Mesenchymal stem cell (in vitro differentiated cells and primary cell): ENCODE measurements at regions not wholly inside any gene's neighbourhood (a gene's known extent, or its start where the extent isn't known, plus 50 kb on each side); places are given as distances from the start of the nearest gene placed in this dataset.

Experiments
- DNase-seq: peaks from one replicate; pipeline ENCODE4 v3.0.0-alpha.2; 2013
- H2AFZ ChIP-seq: one replicate; pipeline ENCODE4 v1.6.1; 2013; ENCODE audit warnings: low read depth, mild to moderate bottlenecking, control low read depth, inconsistent platforms, low read length, moderate library complexity
- H2AK5ac ChIP-seq: 2 replicates; pipeline ENCODE4 v1.6.1; 2013; ENCODE audit warnings: low read length, moderate library complexity, mild to moderate bottlenecking, inconsistent platforms; ENCODE audit not compliant: severe bottlenecking
- H2BK120ac ChIP-seq: one replicate; pipeline ENCODE4 v1.6.1; 2013; ENCODE audit warnings: low read depth, mild to moderate bottlenecking, inconsistent platforms, low read length, moderate library complexity
- H2BK12ac ChIP-seq, 2 experiments: one replicate each; pipeline ENCODE4 v1.6.1; 2013; ENCODE audit warnings: inconsistent platforms in 2 of 2, low read length in 2 of 2, mild to moderate bottlenecking in 2 of 2, moderate library complexity in 2 of 2, control low read depth in 1 of 2
- H2BK15ac ChIP-seq: one replicate; pipeline ENCODE4 v1.6.1; 2013; ENCODE audit warnings: mild to moderate bottlenecking, low read depth, inconsistent platforms; ENCODE audit not compliant: poor library complexity, severe bottlenecking
- H2BK5ac ChIP-seq: 2 replicates; pipeline ENCODE4 v1.6.1; 2013; ENCODE audit warnings: low read depth, mild to moderate bottlenecking, low read length, control low read depth, inconsistent platforms; ENCODE audit not compliant: poor library complexity, severe bottlenecking
- H3K14ac ChIP-seq, 2 experiments: one replicate each; pipeline ENCODE4 v1.6.1; 2013; ENCODE audit warnings: inconsistent platforms in 2 of 2, low read length in 2 of 2, control low read depth in 1 of 2, mild to moderate bottlenecking in 1 of 2, moderate library complexity in 1 of 2
- H3K18ac ChIP-seq, 2 experiments: one replicate each; pipeline ENCODE4 v1.6.1; 2013; ENCODE audit warnings: inconsistent platforms in 2 of 2, low read length in 2 of 2, control low read depth in 1 of 2, low read depth in 1 of 2, mild to moderate bottlenecking in 1 of 2
- H3K23ac ChIP-seq, 2 experiments: one replicate each; pipeline ENCODE4 v1.6.1; 2013; ENCODE audit warnings: inconsistent platforms in 2 of 2, low read length in 2 of 2, mild to moderate bottlenecking in 2 of 2, moderate library complexity in 2 of 2, control low read depth in 1 of 2
- H3K27ac ChIP-seq: 2 replicates; pipeline ENCODE4 v1.5.1; 2013; ENCODE audit warnings: mild to moderate bottlenecking, moderate library complexity, low read length, control low read depth, inconsistent platforms; ENCODE audit not compliant: poor library complexity, severe bottlenecking
- H3K27me3 ChIP-seq, 2 experiments: 2 replicates each; pipeline versions ENCODE4 v1.6.1 to v1.7.0; 2013; ENCODE audit warnings: low read length in 2 of 2, mild to moderate bottlenecking in 2 of 2, moderate library complexity in 2 of 2, control low read depth in 1 of 2, inconsistent platforms in 1 of 2; ENCODE audit not compliant: control insufficient read depth in 1 of 2, insufficient read depth in 1 of 2
- H3K36me3 ChIP-seq, 2 experiments: 2 replicates each; pipeline versions ENCODE4 v1.6.1 to v1.7.0; 2013; ENCODE audit warnings: low read length in 2 of 2, control low read depth in 1 of 2, inconsistent platforms in 1 of 2, low read depth in 1 of 2, mild to moderate bottlenecking in 1 of 2; ENCODE audit not compliant: insufficient read depth in 2 of 2, control insufficient read depth in 1 of 2
- H3K4ac ChIP-seq, 2 experiments: one replicate each; pipeline ENCODE4 v1.6.1; 2013; ENCODE audit warnings: inconsistent platforms in 2 of 2, low read length in 2 of 2, mild to moderate bottlenecking in 2 of 2, moderate library complexity in 2 of 2, control low read depth in 1 of 2, low read depth in 1 of 2
- H3K4me1 ChIP-seq: 2 replicates; pipeline ENCODE4 v1.6.1; 2013; ENCODE audit warnings: low read depth, low read length, control low read depth; ENCODE audit not compliant: control insufficient read depth, insufficient read depth
- H3K4me2 ChIP-seq: 2 replicates; pipeline ENCODE4 v1.6.1; 2013; ENCODE audit warnings: low read length, mild to moderate bottlenecking, inconsistent platforms; ENCODE audit not compliant: poor library complexity, severe bottlenecking
- H3K4me3 ChIP-seq, 2 experiments: 2 replicates each; pipeline versions ENCODE4 v1.5.1 to v1.7.0; 2013; ENCODE audit warnings: low read length in 2 of 2, mild to moderate bottlenecking in 2 of 2, control low read depth in 1 of 2, low read depth in 1 of 2; ENCODE audit not compliant: insufficient read depth in 1 of 2
- H3K79me1 ChIP-seq: replicated peaks from 2 replicates; pipeline ENCODE4 v1.6.1; 2013; ENCODE audit warnings: mild to moderate bottlenecking, control low read depth, low read length, inconsistent platforms; ENCODE audit not compliant: poor library complexity, severe bottlenecking
- H3K9ac ChIP-seq: 2 replicates; pipeline ENCODE4 v1.7.0; 2013; ENCODE audit warnings: mild to moderate bottlenecking, low read length, moderate library complexity
- H3K9me3 ChIP-seq: 2 replicates; pipeline ENCODE4 v1.7.0; 2013; ENCODE audit warnings: mild to moderate bottlenecking, low read length; ENCODE audit not compliant: control insufficient read depth
- H4K8ac ChIP-seq: one replicate; pipeline ENCODE4 v1.6.1; 2013; ENCODE audit warnings: inconsistent platforms, mild to moderate bottlenecking, low read length, moderate library complexity
- H4K91ac ChIP-seq: one replicate; pipeline ENCODE4 v1.6.1; 2013; ENCODE audit warnings: mild to moderate bottlenecking, low read length, inconsistent platforms
- WGBS: methylation state at CpG from one replicate; pipeline ENCODE4 v1.1.7; 2013; ENCODE audit warnings: mixed read lengths; 5-methylcytosine and 5-hydroxymethylcytosine counted together

DNA sequence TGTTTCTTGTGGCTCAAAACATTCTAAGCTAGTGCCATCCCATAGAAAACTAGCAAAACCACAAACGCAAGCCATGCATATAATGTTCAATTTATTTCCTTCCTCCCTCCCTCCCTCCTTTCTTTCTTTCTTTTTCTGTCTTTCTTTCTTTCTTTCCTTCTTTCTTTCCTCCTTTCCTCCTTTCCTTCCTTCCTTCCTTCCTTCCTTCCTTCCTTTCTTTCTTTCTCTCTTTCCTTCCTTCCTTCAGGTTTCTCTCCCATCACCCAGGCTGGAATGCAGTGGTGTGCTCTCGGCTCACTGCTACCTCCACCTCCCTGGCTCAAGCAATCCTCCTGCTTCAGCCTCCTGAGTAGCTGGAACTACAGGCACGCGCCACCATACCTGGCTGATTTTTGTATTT lies 492.8 kb upstream of the PROK2 start:
- 96% methylated on average over 3 of the region's 4 CpGs for WGBS

DNA sequence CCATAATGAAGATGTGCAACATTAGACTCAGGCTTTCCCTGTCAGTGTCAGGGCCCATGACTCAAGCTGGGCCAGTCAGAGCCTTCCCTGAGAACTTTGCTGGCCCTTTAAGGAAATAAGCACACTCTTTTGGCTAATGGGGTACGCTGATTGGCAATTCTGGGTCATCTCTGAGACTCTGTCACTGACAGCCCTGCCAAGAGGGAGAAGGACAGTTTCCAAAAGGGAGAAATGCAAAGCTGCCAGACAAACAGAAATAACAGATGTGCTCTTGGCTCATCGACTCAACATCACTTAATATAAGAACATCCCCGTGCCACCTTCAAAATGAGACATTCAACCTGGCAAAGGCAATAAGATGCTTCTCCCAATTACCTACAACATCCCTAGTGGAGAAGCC lies 491.9 kb upstream of the PROK2 start:
- H3K79me1 ChIP-seq = no peaks in the 10 kb centered on the region
- no peak overlapping the region for H4K91ac ChIP-seq
- no peak overlapping the region for H3K4ac ChIP-seq
- H3K23ac ChIP-seq = no peak overlapping the region
- H3K14ac ChIP-seq = no peak overlapping the region
- no peak overlapping the region for H2BK15ac ChIP-seq
- no peak for DNase-seq
- H3K9ac ChIP-seq = no peak overlapping the region
- H3K9me3 ChIP-seq = peaks cover 5% of the 10 kb centered on the region
- H3K18ac ChIP-seq = no peak overlapping the region
- H3K4me1 ChIP-seq = peaks cover 15% of the 10 kb centered on the region
- WGBS = 97% methylated on average over 3 of the region's 3 CpGs
- no peak overlapping the region for H2AK5ac ChIP-seq
- H3K27ac ChIP-seq = no peak overlapping the region
- H3K4me3 ChIP-seq = no peak overlapping the region
- H2AFZ ChIP-seq = no peak overlapping the region
- peaks cover 29 to 33% of the 10 kb centered on the region in 2 experiments for H3K27me3 ChIP-seq
- no peaks in the 10 kb centered on the region for H3K36me3 ChIP-seq
- H3K4me2 ChIP-seq = no peak overlapping the region
- H2BK5ac ChIP-seq = no peak overlapping the region
- H2BK12ac ChIP-seq = peak overlapping the region in 1 of 2 experiments; percentile 86
- no peak overlapping the region for H4K8ac ChIP-seq
- peak overlapping the region; percentile 12 for H2BK120ac ChIP-seq

More for the DNA sequence above, 492.8 kb upstream of the PROK2 start:
- Histone ChIP-seq H2BK5ac (no peak overlapping the region), H3K4me1 (peaks cover 13% of the 10 kb centered on the region), H2BK15ac (no peak overlapping the region), H2BK12ac (no peak overlapping the region), H4K91ac (no peak overlapping the region), H3K27me3 (peaks cover 31 to 33% of the 10 kb centered on the region in 2 experiments), H3K18ac (no peak overlapping the region), H3K4me2 (no peak overlapping the region), H4K8ac (no peak overlapping the region), H3K27ac (no peak overlapping the region), H3K9me3 (peaks cover 13% of the 10 kb centered on the region), H3K4ac (no peak overlapping the region), H3K36me3 (no peaks in the 10 kb centered on the region), H2AK5ac (no peak overlapping the region), H2AFZ (no peak overlapping the region), H3K4me3 (no peak overlapping the region), H2BK120ac (no peak overlapping the region), H3K14ac (no peak overlapping the region), H3K79me1 (no peaks in the 10 kb centered on the region), H3K9ac (no peak overlapping the region), H3K23ac (no peak overlapping the region)
- DNase-seq = no peak

DNA sequence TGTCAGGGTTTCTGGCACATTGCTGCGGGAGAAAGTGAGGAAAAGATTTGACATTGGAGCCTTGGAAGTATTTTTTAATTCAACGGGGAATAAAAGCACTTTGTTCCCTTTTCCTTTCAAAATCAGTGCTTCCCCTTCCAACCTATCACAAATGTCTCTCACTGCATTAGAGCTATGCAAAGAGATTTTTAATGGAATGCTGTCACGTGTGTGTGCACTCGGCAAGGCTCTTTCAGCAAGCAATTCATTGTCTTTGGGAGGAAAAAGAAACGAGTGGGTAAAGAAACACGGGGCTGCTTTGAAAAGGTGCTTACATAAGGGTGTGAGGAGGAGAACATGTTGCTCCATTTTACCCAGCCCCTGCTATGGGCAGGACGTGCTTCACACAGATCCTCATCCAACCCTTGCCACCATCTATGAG lies 490.4 kb upstream of the PROK2 start:
- no peak for DNase-seq
- Histone ChIP-seq H3K4me2 (no peak overlapping the region), H3K27me3 (peaks cover 15 to 23% of the 10 kb centered on the region in 2 experiments), H2BK12ac (peak overlapping the region; percentile 86 to 89), H3K23ac (no peak overlapping the region), H3K27ac (no peak overlapping the region), H3K18ac (peak overlapping the region; percentile 0 to 6), H3K9me3 (peaks cover 5% of the 10 kb centered on the region), H2AFZ (no peak overlapping the region), H3K79me1 (no peaks in the 10 kb centered on the region), H3K4ac (peak overlapping the region; percentile 34 to 76), H4K91ac (peak overlapping the region; percentile 86), H4K8ac (peak overlapping the region; percentile 62), H3K36me3 (no peaks in the 10 kb centered on the region), H2BK120ac (no peak overlapping the region), H3K4me1 (peaks cover 19% of the 10 kb centered on the region), H3K9ac (no peak overlapping the region), H3K14ac (no peak overlapping the region), H3K4me3 (no peak overlapping the region), H2AK5ac (no peak overlapping the region), H2BK15ac (no peak overlapping the region), H2BK5ac (no peak overlapping the region)
- 85% methylated on average over 5 of the region's 7 CpGs for WGBS

DNA sequence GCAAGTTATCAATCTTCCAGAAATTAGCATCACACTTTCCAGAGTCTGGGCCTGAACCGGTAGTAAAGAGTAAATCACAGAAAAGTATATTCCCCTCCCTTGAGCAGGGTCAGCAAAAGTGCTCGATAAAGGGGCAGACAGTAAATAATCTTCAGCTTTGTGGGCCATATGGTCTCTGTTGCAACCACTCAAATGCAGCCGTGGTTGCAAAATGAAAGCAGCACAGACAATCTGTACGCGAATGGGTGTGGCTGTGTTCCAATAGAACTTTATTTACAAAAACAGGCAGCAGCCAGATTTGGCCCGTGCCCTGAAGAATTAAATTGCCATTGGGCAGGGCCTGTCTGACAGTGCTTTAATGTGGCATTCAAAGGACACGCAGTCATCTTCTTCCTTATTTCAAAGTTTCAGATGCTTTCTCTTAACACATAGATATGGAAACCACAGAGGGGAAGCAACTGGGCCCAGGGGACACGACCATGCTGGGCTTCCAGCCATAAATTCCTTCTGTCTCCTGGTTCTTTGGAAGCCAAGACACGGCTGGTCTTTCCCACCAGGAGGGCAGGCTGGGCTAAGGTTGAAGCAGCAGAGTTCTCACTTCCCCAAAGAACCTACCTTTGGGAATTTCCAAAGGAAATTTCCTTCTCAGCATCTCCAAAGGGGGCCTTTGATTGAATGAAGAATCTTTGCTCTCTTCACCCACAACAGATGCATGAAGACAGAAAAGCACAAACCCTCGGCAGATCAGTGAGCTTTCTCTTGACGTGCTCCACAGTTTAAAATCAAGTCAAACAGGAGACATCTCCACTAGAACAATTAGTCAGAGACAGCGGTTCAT lies 489.8 kb upstream of the PROK2 start:
- Histone ChIP-seq H3K9ac (peak overlapping the region; percentile 57), H4K91ac (no peak overlapping the region), H2BK15ac (no peak overlapping the region), H3K27me3 (peaks cover 8 to 17% of the 10 kb centered on the region in 2 experiments), H2BK120ac (no peak overlapping the region), H2BK12ac (peak overlapping the region in 1 of 2 experiments; percentile 70), H4K8ac (no peak overlapping the region), H3K14ac (no peak overlapping the region), H3K9me3 (peaks cover 5% of the 10 kb centered on the region), H3K4me2 (no peak overlapping the region), H3K4ac (peak overlapping the region; percentile 54 to 76), H3K79me1 (no peaks in the 10 kb centered on the region), H3K4me1 (peaks cover 19% of the 10 kb centered on the region), H2AFZ (no peak overlapping the region), H3K27ac (peak overlapping the region; percentile 89), H3K23ac (no peak overlapping the region), H3K36me3 (no peaks in the 10 kb centered on the region), H2AK5ac (peak overlapping the region; percentile 21), H3K18ac (peak overlapping the region; percentile 3 to 6), H2BK5ac (peak overlapping the region; percentile 10), H3K4me3 (peak overlapping the region in 1 of 2 experiments; percentile 45)
- 13% methylated on average over 11 of the region's 12 CpGs for WGBS
- peak; percentile 90 for DNase-seq
